GM19324 (cell line): ENCODE measurements at regions not wholly inside any gene's neighbourhood (a gene's known extent, or its start where the extent isn't known, plus 50 kb on each side); places are given as distances from the start of the nearest gene placed in this dataset.
"Not testable (repeated sequence)": the region's sequence is repeated elsewhere in the genome, so short reads cannot be mapped to it uniquely, and the experiment has no call there.

Source experiments
- ATAC-seq: cut with Tn5 transposase; IDR thresholded peaks from one replicate; pipeline ENCODE4 v1.9.1; 2021; ENCODE audit warnings: mild to moderate bottlenecking, moderate library complexity; ENCODE audit not compliant: unreplicated experiment, low FRiP score

DNA sequence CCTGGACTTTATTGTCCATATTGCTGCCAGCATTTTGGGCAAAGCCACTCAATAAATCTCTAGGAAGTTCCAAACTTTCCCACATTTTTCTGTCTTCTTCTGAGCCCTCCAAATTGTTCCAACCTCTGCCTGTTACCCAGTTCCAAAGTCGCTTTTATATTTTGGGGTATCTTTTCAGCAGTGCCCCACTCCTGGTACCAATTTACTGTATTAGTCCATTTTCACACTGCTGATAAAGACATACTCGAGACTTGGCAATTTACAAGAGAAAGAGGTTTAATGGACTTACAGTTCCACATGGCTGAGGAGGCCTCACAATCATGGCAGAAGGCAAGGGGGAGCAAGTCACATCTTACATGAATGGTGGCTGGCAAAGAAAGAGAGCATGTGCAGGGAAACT is 53.4 kb downstream of the AHSP start:
- ATAC-seq: not testable (repeated sequence)

DNA sequence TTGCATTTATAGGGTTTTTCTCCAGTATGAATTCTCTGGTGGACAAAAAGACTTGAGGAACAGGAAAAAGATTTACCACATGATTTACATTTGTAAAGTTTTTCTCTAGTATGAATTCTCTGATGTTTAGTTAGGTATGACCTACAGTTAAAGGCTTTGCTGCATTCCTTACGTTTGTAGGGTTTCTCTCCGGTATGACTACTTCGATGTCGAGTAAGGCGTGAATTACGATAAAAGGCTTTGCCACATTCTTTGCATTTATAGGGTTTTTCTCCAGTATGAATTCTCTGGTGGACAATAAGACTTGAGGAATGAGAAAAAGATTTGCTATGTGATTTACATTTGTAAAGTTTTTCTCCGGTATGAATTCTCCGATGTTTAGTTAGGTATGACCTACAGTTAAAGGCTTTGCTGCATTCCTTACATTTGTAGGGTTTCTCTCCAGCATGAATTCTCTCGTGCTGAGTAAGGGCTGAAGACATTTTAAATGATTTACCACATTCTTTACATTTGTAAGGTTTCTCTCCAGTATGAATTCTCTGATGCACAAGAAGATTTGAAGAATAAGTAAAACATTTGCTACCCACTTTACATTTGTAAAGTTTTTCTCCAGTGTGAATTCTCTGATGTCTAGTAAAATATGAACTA is 74.2 kb downstream of the AHSP start:
- not testable (repeated sequence) for ATAC-seq

- ATAC-seq: no peak
Observed at GRCh38 chr16:31618130-31618529, 90.4 kb downstream of the AHSP start.

DNA sequence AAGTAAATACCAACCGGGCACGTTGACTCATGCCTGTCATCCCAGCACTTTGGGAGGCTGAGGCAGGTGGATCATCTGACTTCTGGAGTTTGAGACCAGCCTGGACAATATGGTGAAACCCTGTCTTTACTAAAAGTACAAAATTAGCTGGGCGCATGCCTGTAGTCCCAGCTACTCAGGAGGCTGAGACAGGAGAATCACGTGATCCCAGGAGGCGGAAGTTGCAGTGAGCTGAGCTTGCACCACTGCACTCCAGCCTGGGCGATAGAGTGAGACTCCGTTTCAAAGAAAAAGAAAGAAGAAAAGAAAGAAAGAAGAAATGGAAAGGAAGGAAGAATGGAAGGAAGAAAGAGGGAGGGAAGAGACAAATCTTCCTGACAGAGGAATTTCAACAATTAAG is 108.7 kb downstream of the AHSP start:
- ATAC-seq: no peak

GRCh38 chr16:31641279-31641678 is 113.6 kb downstream of the AHSP start:
- no peak for ATAC-seq

GRCh38 chr16:31655674-31656073 is 128.0 kb downstream of the AHSP start:
- not testable (repeated sequence) for ATAC-seq

DNA sequence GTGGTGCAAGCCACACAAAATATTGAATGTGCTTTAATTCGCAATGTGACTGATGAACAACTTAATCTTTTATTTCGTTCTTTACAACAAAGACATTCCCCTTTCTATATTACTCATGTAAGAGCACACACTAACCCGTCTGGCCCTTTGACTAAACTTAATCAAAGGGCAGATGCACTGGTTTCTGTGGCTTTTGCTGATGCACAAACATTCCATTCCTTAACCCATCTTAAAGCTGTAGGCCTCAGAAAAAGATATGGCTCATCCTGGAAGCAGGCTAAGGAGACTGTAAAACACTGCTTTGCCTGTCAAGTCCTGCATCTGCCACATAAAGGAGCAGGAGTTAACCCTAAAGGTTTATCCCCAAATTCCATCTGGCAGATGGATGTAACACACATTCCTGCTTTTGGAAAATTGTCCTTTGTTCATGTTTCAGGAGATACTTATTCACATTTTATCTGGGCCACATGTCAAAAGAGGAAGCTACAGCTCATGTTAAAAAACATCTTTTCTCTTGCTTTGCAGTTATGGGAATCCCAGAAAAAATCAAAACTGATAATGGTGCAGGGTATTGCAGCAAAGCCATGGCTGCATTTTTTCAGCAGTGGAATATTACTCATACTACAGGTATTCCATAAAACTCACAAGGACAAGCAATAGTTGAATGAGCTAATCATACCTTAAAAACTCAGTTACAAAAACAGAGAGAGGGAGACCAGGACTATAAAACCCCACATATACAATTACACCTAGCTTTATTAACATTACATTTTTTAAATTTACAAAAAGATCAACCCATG is 137.2 kb downstream of the AHSP start:
- no peak for ATAC-seq

- no peak for ATAC-seq
Observed at GRCh38 chr16:31674686-31675085, 147.0 kb downstream of the AHSP start.

- no peak for ATAC-seq
Observed at GRCh38 chr16:31676731-31677130, 149.0 kb downstream of the AHSP start.

GRCh38 chr16:31678649-31679325 is 151.1 kb downstream of the AHSP start:
- ATAC-seq: no peak

- ATAC-seq: not testable (repeated sequence)
Observed at GRCh38 chr16:31689331-31689730, 161.6 kb downstream of the AHSP start.

DNA sequence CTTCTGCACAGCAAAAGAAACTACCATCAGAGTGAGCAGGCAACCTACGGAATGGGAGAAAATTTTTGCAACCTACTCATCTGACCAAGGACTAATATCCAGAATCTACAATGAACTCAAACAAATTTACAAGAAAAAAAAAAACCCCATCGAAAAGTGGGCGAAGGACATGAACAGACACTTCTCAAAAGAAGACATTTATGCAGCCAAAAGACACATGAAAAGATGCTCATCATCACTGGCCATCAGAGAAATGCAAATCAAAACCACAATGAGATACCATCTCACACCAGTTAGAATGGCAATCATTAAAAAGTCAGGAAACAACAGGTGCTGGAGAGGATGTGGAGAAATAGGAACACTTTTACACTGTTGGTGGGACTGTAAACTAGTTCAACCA is 164.6 kb downstream of the AHSP start:
- ATAC-seq: not testable (repeated sequence)

GRCh38 chr16:31693733-31694132 is 166.0 kb downstream of the AHSP start:
- ATAC-seq: no peak

- no peak for ATAC-seq
Observed at GRCh38 chr16:31694461-31694860, 166.8 kb downstream of the AHSP start.

DNA sequence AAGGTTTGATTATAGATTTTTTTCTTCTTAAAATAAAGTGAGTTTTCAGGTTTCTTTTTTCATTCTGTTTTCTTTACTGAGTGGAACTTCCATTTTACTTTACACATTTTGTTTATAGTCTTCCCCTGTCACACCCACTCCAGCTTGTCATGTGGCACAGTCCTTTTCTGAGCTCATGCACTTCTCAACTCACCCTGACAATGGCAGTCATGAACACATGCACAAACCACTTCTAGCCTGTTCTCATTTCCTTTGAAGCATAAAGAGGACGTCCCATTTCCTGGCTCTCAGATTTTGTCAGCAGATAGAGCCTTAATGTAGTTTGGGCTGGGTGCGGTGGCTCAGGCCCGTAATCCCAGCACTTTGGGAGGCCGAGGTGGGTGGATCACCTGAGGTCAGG is 168.0 kb downstream of the AHSP start:
- no peak for ATAC-seq

GRCh38 chr16:31696968-31697743 is 169.5 kb downstream of the AHSP start:
- no peak for ATAC-seq

GRCh38 chr16:31697744-31698125 is 170.0 kb downstream of the AHSP start:
- no peak for ATAC-seq

- no peak for ATAC-seq
Observed at GRCh38 chr16:31698901-31699300, 171.2 kb downstream of the AHSP start.

- no peak for ATAC-seq
Observed at GRCh38 chr16:31699601-31700000, 171.9 kb downstream of the AHSP start.

DNA sequence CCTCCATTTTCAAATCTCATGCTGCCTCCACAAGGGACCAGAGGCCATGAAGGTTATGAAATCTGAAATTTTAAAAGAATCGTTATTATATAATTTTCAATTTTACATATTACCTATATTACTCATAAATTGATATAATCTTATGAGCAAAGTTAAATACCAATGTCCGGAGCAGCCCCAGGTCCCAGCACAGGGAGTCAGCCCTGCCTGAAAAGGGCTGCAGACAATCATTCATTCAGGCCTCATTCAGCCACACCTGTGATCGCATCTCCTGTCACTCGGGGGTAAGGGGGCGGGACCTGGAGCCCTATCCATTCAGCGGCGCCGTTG is 172.5 kb downstream of the AHSP start:
- ATAC-seq: no peak
